Left lobe of liver (tissue), 2 donors: ENCODE measurements at regions not wholly inside any gene's neighbourhood (a gene's known extent, or its start where the extent isn't known, plus 50 kb on each side); places are given as distances from the start of the nearest gene placed in this dataset.

Experiments
- ATAC-seq: fragments of 200-7000 bp; cut with Tn5 transposase; one replicate; pipeline ENCODE4 v1.9.1; 2020; ENCODE audit warnings: mild to moderate bottlenecking, moderate library complexity
- DNase-seq: peaks from one replicate; pipeline ENCODE4 v3.0.0-alpha.2; 2020; ENCODE audit warnings: low spot score
- donor health status: DM: no; HTN: no; CAD: no; lungs with moderate emphysema.
- donor health status: DM: no; HTN: yes; CAD: no.

DNA sequence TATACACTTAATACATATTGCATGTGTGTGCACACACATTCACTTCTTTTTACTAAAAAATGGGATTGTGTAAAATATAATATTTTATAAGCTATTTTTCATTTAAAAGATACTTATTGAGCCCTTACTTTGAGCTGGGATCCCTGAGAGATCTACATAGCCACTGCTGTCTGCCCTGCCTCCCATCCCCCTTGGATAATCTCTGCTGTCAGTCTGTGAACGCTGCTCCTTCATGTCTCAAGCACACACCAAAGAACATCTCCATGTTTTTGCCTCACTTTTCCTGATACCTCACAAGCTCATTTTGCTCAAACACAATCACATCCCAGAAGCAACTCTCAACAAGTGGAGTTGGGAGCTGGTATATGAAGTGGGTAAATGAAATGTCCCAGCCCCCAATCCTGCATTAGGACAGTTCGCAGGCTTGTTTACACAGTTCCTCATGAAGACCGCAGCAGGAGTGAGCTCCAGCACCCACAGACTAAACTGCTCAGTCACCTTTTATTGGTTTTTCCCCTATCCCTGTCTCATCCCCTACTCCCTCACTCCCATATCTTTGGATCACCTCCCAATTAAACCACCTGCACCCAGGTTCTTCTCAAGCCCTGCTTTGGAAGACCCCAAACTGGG lies 108.3 kb upstream of the FRY start:
- no peak for ATAC-seq
- no peak for DNase-seq

DNA sequence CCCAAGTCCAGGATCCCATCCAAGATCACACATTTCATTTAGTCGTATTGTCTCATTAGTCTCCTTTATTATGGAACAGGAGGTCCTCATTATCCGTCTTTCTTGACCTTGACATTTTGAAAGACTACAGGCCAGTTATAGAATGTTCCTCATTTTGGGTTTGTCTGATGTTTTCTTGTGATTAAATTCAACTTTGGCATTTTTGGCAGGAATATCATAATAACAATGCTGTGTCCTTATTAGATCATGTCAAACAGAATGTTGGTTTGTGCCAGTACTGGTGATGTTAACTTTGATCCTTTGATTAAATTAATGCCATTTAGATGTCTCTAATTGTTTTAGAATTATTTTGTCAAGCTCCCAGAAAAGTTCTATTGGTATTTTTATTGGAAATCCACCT lies 106.5 kb upstream of the FRY start:
- no peak for ATAC-seq

DNA sequence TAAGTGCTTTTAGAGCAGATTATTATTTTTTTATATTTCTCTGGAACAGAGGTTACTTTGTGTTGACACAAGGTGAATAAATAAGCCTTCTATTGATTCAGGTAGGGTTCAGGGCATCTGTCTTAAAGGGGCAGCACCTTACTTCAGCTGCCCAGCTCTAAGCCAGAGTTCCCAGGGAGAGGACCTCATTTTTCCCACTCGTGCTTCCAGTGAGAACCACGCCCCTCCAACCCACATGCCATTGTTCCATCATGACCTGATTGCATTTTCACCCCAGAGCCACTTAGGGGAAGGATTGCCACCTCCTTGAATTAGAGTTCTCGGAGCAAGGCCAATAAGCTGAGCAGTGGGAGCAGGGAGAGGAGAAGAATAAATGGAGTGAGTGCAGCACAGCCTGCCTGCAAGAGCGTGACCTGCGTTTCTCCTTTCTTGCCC lies 104.3 kb upstream of the FRY start:
- ATAC-seq (peak; percentile 87), DNase-seq (peak; percentile 71)

More for the DNA sequence above, 106.5 kb upstream of the FRY start:
- DNase-seq = no peak

DNA sequence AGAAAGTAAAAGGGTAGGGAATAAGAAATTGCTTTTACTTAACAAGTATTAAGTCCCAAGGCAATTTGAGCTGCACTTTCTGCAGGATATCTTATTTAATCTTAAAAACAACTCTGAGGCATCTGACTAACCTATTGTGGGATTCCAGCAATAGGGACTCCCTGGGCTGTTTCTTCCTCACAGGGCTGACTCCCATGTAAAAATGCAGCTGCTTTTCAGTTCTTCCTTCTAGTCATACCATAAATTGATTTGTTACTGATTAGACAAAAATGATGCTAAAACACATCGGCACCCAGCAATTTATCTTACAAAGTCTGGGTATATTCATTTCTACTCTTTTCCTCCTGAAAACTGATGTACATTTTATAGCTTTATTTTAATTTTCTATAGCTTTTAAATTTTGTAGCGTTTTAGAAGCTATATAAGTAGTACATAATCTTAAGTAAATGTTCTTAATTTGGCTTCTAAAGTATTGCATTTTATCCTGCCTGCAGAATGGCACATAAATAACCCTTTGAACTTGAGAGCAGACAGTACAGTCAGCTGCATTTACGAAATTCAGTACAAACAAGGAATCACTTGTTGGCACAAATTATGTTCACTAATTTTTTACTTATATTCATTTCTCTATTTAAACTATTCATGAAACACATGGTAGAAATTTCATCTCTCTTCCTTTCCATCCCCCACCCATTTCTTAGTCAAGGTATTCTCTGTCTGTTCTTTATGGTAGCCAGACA lies 102.4 kb upstream of the FRY start:
- DNase-seq (no peak), ATAC-seq (peak; percentile 7)

DNA sequence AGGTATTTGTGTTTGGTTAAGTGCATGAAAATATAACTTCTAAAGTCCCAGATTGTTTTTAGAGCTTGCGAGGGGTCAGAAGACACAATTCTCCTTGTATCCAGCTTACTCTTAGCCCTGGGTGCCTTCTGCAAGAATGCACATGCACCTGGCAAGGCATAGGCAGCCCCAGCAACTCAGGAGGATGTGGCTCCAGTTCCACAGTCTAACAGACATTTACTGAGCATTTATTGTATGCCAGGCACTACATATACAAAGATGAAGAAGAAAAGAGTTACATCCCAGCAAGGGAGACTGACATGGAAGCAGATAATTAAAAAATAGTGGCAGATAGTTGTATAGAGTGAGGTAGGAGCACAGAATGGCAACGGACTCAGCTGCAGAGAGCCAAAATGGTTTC lies 101.1 kb upstream of the FRY start:
- ATAC-seq = no peak
- no peak for DNase-seq

DNA sequence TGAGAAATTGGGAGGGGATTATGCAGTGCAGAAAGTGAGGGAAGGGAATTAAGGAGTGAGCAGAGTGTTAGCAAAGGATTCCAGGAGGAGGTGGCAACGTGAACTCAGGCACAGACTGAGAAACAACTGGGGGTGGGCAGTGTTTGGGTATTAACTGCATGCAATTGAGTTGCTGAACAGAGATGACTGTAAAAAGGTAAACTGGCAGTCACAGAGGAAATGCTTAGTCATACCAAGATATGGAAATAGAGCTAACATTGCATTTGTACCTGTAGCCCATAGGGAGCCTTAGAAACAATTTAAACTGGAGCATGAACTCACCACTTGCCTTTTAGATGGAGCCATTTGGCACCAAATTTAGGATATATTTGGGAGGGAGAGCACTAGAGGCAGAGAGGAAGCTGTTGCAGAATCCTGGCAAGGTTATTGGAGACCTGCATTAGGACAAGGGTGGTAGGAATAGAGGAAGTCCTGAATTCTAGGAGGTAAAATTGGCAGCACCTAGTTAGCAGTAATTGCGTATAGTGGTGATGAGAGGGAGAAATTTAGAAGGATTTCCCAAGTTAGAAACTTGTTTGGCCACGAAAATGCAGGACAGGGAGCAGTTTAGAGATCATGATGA lies 100.6 kb upstream of the FRY start:
- ATAC-seq = no peak
- no peak for DNase-seq

DNA sequence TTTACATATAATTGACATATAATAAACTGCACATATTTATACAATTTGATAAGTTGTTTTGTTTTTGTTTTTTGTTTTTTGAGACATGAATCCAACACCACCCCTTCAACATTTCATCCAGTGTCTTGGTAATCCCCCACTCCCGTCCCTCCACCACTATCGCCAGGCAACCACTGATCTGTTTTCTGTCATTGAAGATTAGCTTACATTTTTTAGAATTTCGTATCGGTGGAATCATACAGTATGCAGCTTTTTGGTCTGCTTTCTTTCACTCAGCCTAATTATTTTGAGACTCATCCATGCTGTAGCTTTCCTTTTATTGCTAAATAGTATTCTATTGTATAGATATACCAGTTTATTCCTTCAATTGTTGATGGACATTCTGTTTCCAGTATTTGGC lies 94.1 kb upstream of the FRY start:
- ATAC-seq (no peak), DNase-seq (no peak)

DNA sequence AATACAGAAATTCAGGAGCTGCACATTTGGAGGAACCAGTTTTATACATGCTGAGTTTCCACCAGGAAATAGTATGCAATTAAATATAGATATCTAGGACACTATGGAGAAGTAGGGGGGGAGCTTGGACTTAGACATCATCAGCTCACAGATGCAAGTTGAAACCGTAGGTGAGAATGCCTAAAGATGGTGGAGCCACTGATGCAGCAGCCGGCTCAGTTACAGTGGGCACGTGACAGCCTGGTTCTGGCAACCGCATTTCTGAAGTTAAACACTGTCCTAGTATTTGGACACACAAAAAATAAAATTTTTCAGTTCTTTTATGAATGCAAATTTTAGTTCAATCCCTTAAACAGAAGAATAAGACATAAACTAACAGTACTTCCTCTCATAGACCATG lies 91.5 kb upstream of the FRY start:
- no peak for DNase-seq
- no peak for ATAC-seq

DNA sequence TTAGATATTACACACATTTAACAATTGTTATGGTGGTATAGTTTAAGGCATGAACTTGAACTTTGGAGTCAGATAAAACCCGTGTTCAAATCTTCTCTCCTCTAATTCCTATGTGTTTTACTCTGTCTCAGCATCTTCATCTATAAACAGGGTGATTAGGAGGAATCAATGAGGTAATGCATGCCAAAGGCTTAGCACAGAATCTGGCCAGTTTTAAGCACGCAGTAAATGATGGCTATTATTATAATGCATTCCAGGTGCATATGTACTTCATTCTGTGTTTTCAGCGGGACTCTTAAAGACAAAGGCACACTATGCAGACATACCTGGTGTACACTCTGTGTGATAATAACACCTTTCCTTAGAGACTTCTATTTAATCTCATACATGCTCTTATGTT lies 88.0 kb upstream of the FRY start:
- ATAC-seq (no peak), DNase-seq (no peak)

DNA sequence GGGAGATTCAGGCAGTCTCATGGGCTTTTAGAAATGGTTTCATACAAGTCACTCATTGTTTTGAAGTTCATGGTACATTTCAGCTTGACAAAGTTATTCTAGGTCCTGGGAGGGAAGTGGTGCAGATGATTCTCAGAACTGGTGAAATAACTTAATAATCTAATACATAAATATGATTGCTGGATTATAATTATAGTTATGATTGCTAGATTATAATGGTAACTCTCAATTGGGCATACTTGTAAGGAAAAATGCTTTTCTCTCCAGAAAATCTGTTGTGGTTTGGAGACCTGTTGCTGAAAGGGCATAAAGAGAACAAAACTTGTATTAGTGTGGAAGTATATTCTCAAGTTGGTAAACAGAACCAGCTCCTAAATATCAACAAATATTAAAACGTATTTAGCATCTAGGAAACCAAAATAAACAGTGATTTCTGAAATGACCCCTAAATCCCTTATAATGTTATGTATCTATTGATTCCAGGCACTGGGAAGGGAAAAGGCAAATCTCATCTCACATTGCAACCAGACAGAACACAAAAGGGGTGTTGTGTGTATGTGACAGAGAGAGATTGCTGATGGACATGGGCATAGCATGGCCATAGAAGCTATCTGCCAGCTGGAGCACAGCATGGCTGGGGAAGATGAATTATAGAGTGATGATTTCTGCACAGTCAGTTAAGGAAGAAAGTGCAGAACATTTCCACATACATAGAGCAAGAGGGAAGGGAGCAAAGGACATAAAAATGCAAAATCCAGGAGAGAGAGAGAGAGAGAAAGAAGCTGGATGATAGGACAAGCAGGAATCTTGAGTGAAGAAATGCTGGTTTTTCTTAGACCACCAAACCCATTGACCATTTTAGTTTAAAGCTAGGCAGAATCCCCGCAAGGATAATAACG lies 87.1 kb upstream of the FRY start:
- DNase-seq (no peak), ATAC-seq (no peak)

DNA sequence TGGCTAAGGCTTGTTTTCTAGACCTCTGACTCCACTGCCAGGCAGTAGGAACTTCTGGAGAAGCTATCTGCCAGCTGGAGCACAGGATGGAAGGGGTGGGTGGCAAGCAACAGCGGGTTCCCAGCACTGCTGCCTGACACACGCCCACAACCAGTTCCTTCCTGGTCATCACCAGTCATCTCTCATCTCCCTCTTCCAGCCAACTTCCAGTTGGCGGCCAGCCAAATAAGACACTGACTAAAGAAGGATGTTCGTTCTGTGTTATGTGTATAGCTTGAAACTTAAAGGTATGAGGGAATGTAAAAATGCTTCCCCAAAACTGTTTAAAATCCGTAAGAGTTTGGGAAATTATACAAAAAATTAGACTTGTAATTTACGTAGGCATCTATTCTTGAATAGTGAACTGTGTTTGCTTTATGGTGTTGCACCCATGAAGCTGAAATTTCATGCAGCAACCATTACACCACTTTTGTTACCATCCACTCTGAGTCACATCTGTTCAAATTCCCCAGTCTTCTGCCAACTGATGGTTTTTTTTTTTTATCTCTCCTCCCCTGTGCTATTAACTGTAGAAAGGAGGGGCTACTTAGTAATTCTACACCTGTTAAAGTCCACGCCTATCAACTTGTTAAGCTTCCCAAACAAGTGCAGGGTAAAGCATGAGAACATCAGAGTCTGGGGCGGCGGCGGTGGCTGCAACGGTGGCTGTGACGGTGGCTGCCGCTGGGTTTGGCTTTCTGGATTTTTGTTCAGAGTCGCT lies 86.2 kb upstream of the FRY start:
- peak; percentile 92 for ATAC-seq
- no peak for DNase-seq

DNA sequence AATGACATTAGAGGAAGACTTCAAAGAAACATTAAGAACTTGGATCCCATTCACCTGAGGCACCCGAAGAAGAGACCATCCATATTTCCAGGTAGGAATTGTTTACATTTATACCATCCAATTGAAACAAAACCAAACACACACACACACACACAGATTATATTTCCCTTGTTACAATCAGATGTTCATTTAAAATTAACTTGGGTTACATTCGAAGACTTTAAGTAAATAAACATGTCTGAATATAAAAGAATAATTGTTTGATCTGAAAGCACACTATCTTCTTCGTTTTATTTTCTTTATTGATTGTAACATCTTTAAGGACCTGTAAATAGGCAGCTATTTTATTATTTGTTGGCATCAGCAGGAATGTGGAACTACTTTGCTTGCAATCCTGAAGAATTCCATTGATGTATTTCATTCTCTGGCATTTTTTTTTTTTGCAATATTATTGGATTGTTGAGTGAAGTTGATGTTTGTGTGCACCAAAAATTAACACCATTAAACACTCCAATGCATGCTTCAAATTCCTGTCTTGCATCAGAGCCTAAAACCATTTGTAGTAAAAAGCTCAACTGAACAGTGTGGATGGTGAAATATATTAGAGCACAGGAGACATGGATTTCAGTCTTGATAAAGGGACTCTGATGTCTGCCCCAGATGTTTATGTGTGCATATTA lies 85.3 kb upstream of the FRY start:
- no peak for DNase-seq
- no peak for ATAC-seq

DNA sequence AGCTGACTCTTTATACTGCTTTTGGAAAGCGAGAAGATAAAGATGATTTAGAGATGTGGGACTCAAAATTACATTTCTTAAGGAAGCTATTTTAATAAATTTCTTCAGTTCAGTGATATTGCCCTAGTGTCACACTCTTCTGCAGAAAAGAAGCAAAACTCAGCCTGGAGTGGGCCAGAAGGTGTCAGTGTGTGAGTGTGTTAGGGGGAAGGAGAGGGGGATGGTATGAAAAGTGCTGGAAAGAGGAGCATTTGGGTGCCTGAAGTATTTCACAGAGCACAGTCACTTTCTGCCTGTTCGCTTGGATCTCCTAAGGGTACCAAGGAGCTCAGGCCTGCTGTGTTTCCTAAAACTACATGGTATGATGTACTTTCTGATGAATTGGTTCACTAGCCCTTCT lies 84.5 kb upstream of the FRY start:
- DNase-seq = no peak
- peak; percentile 52 for ATAC-seq

DNA sequence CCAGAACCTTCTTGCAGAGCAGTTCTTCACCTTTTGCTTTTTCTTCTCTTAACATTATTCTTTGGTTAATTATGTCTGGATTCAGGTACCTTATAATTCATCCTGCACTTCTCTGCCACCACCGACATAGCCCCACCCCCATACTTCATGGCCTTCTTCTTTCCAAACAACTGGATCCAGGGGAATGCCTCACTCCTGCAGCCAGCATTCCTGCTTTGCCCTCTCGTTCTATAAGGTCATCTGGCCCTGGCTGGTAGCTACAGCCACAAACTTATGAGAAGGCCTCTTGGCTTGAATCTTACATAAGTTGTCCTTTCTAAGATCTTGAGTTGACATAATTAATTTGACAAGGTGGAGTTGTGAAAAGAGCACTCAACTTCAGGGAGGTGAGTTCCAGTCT lies 84.1 kb upstream of the FRY start:
- DNase-seq (no peak), ATAC-seq (peak; percentile 41)

DNA sequence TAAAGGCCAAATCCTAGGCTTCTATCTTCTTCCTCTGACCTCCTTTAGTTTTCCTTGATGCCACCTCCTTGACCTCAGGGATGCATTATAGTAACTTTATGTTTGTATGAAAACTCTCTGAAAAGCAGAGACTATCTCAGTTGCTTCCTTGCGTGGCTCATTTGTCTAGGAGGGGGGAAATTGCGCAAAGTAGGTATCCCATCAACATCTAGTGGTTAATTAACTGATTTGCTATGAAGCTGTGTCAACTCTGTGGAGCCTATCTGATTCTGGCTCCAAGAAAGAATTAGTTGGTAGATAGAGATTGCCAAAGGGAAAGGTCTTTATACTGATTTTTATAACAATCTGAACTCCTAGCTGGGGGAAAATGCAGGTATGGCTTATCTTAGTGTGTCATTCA lies 82.1 kb upstream of the FRY start:
- ATAC-seq = no peak
- DNase-seq = no peak

DNA sequence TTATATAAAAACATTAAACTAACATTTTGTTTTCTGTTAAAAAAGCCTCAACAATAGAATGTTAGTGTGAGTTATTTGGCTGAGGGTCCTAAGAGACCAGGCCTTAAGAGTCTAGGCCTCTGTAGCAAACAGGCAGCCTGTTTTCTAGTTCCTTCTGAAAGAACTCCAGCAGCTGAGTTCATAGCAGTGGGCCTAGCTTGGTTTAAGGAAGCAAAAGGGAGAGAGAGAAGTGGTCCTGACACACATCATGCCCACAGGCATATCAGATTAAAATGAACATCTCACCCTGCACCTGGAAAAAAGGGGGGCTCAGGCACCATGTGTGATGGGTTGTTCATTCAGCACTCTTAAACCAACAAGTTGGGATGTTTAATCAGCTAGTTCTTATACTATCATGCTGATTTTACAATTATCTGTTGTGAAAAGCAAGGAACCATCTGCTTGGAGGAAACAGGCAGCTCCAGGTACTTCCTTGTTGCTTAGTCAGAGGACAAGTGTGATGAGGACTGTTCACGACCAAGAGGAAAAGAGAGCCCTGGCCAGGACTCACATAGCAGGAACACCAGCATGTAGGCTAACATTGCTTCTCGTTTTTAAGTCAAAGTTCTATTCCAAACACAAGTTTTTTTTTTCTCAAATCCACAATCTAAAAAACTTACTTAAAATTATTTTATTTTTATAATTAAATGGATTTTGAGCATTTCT lies 81.3 kb upstream of the FRY start:
- no peak for DNase-seq
- no peak for ATAC-seq

DNA sequence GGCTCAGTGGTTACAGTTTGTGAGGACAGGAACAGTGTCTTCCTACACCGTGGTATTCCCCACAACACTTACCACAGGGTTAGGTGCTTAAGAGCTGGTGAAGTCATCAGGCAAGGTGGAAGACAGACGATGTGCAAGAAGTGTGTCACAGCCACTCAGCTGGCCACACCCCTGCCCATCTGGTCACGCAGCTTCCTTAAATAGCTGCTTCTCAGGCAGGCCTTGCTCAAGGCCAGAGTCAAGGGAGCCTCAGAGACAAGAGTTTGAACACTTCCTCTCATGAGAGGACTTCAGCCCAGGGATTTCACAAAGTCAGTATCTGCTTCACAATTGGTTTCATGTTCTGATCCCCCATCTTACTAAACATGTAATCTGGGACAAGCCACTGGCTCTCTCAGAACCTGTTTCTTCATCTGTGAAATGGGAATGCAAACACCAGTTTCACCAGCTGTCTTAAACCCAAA lies 80.3 kb upstream of the FRY start:
- ATAC-seq (peak; percentile 50), DNase-seq (no peak)

DNA sequence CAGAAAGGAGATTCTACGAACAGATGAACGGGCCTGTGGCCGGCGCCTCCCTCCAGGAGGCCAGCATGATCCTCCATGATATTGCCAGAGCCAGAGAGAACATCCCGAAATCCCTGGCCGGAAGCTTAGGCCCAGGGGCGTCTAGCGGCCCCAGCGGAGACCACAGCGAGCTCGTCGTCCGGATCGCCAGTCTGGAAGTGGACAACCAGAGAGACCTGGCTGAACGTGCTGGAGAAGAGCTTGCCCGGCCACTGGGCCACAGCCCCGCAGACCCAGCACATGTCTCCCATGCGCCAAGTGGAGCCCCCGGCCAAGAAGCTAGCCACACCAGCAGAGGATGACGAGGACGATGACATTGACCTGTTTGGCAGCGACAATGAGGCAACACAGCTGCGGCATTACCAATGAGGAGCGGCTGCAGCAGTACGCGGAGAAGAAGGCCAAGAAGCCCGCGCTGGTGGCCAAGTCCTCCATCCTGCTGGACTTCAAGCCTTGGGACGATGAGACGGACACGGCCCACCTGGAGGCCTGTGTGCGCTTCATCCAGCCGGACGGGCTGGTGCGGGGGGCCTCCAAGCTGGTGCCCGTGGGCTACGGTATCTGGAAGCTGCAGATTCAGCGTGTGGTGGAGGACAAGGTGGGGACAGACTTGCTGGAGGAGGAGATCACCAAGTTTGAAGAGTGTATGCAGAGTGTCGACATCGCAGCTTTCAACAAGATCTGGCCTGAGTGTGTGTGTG lies 78.8 kb upstream of the FRY start:
- DNase-seq (no peak), ATAC-seq (no peak)

DNA sequence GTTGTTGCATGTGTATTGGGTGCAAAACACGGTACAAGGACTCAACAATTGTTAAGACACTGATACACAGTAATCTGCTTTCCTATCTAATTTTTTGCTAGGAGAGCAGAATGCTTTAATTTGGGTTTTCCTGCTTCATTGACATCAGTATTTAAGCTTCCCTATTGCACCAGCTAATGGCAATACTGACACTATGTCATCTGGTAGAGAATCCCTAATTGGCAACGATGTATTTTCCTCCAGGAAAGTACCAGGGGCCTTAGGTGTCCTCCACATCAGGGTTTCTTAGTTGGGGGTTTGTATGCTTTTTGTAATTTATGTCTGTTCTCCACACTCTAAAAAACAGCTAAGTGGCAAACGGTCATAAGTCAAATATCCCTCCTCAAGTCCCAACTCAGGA lies 76.5 kb upstream of the FRY start:
- DNase-seq (no peak), ATAC-seq (no peak)
